H1 (cell line): ENCODE measurements at regions not wholly inside any gene's neighbourhood (a gene's known extent, or its start where the extent isn't known, plus 50 kb on each side); places are given as distances from the start of the nearest gene placed in this dataset.

Experiments
- CTCF ChIP-seq, 3 experiments: IDR thresholded peaks; 1 replicate in 2 of 3; 2 replicates in 1 of 3; pipeline versions ENCODE4 v1.5.1 to v1.6.1; 2011; ENCODE audit warnings: low read length in 3 of 3, mild to moderate bottlenecking in 3 of 3, inconsistent platforms in 2 of 3, low read depth in 1 of 3, moderate library complexity in 1 of 3; ENCODE audit not compliant: insufficient read depth in 1 of 3; ENCODE audit errors: control extremely low read depth in 1 of 3
- EGR1 ChIP-seq: IDR thresholded peaks from 2 replicates; pipeline ENCODE4 v1.6.1; 2011; ENCODE audit warnings: low read depth, low read length, borderline replicate concordance

DNA sequence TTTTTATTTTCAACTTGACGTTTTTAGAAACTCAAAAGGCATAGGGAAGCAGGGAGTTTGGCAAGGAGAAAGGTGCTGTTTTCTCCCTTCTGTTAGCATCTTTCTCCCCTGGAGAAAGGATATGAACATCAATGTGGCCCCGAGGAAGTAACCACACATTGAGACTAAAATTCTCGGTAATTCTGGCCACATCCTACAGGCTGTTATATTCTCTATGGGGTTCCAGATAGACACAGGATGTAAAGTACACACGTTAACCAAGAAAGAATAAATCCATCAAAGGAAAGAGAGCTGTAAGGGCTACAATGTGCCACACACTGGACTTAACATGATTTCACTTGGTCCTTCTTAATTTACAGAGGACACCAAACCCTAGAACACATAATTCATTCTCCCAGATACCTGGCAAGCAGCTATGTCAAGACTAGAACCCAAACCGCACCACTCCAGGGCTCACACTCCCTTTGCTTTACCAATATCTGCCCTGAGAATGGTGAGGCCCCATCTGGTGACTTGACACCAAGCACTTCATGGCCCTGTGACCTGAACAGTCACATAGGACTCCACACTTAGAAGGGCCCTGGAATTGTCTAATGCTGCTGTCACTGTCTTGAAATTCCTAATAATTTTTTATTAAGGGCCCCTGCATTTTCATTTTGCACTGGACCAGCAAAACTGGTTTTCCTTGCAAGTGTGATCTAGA lies 73.9 kb downstream of the PRLHR start (continued):
- TF ChIP-seq CTCF (IDR thresholded peaks at IDR 0.05; ENCODE audit: control extremely low read depth in 1 of 3, insufficient read depth in 1 of 3, low read depth in 1 of 3, low read length in 3 of 3) (no peak), EGR1 (no peak)
